ENCODE measurements at regions not wholly inside any gene's neighbourhood (a gene's known extent, or its start where the extent isn't known, plus 50 kb on each side); places are given as distances from the start of the nearest gene placed in this dataset.

GRCh38 chr2:172220121-172220520 lies 117.4 kb upstream of the DLX2 start:
- TF ChIP-seq EZH2 (IDR thresholded peaks at IDR 0.05): no peak
- no peak for TF ChIP-seq CTCF (IDR thresholded peaks at IDR 0.05 in 2 of 3, conservative IDR thresholded peaks at IDR 0.05 in 1 of 3; ENCODE audit: borderline replicate concordance in 1 of 3, insufficient read depth in 1 of 3, low read depth in 2 of 3, low read length in 2 of 3)
- TF ChIP-seq POLR2A (IDR thresholded peaks at IDR 0.05; ENCODE audit: borderline replicate concordance, extremely low read depth, insufficient read depth, insufficient read length): no peak
- TF ChIP-seq MAX (IDR thresholded peaks at IDR 0.05): no peak
- TF ChIP-seq, protein P1, sequence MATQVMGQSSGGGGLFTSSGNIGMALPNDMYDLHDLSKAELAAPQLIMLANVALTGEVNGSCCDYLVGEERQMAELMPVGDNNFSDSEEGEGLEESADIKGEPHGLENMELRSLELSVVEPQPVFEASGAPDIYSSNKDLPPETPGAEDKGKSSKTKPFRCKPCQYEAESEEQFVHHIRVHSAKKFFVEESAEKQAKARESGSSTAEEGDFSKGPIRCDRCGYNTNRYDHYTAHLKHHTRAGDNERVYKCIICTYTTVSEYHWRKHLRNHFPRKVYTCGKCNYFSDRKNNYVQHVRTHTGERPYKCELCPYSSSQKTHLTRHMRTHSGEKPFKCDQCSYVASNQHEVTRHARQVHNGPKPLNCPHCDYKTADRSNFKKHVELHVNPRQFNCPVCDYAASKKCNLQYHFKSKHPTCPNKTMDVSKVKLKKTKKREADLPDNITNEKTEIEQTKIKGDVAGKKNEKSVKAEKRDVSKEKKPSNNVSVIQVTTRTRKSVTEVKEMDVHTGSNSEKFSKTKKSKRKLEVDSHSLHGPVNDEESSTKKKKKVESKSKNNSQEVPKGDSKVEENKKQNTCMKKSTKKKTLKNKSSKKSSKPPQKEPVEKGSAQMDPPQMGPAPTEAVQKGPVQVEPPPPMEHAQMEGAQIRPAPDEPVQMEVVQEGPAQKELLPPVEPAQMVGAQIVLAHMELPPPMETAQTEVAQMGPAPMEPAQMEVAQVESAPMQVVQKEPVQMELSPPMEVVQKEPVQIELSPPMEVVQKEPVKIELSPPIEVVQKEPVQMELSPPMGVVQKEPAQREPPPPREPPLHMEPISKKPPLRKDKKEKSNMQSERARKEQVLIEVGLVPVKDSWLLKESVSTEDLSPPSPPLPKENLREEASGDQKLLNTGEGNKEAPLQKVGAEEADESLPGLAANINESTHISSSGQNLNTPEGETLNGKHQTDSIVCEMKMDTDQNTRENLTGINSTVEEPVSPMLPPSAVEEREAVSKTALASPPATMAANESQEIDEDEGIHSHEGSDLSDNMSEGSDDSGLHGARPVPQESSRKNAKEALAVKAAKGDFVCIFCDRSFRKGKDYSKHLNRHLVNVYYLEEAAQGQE (IDR thresholded peaks at IDR 0.05; ENCODE audit: low read depth): no peak

Measured in HCT116 (cell line).